Thyroid gland (tissue), 4 donors: ENCODE measurements at regions not wholly inside any gene's neighbourhood (a gene's known extent, or its start where the extent isn't known, plus 50 kb on each side); places are given as distances from the start of the nearest gene placed in this dataset.

Experiments used
- DNase-seq, 2 donors: peaks; one replicate each; pipeline ENCODE4 v3.0.0-alpha.2; 2019
- H3K27ac ChIP-seq, 3 donors: fragments of 200-600 bp; sonication (generic); 1 replicate in 2 of 3; 2 replicates in 1 of 3; pipeline ENCODE4 v1.5.1; 2016 to 2019; ENCODE audit warnings: mild to moderate bottlenecking in 1 of 3, moderate library complexity in 1 of 3
- H3K27me3 ChIP-seq: fragments of 200-600 bp; sonication (generic); one replicate; pipeline ENCODE4 v1.5.1; 2019
- H3K36me3 ChIP-seq, 2 donors: fragments of 200-600 bp; sonication (generic); one replicate each; pipeline ENCODE4 v1.5.1; 2016 to 2019
- H3K4me1 ChIP-seq, 2 donors: fragments of 200-600 bp; sonication (generic); one replicate each; pipeline ENCODE4 v1.5.1; 2017 to 2019
- H3K4me3 ChIP-seq, 3 donors: fragments of 200-600 bp; sonication (generic); replicated peaks in 1 of 3; 1 replicate in 2 of 3; 2 replicates in 1 of 3; pipeline ENCODE4 v1.5.1; 2016; ENCODE audit warnings: mild to moderate bottlenecking in 1 of 3
- H3K9me3 ChIP-seq: fragments of 200-600 bp; sonication (generic); one replicate; pipeline ENCODE4 v1.5.1; 2017
- CTCF ChIP-seq, 6 experiments: fragments of 200-600 bp in 3 of 6; fragments of 450-650 bp in 3 of 6; sonication (generic) in 3 of 6; IDR thresholded peaks; one replicate each; pipeline ENCODE4 v1.5.1; 2016 to 2019; ENCODE audit warnings: antibody characterized with exemption in 6 of 6, mild to moderate bottlenecking in 2 of 6, inconsistent platforms in 1 of 6, moderate library complexity in 1 of 6
- POLR2A ChIP-seq, 2 donors: fragments of 450-650 bp; IDR thresholded peaks; one replicate each; pipeline ENCODE4 v1.6.1; 2017; ENCODE audit warnings: antibody characterized with exemption in 2 of 2, mild to moderate bottlenecking in 2 of 2, moderate library complexity in 1 of 2
- WGBS, 2 donors: methylation state at CpG; one replicate each; pipeline ENCODE4 v1.1.5; 2017; 5-methylcytosine and 5-hydroxymethylcytosine counted together
- intact Hi-C: fragments of 100-400 bp; cut with DNase I; formaldehyde crosslinking; loops from one replicate; pipeline ENCODE4 v1.15.1; 2023

GRCh38 chr1:83676106-83676505 is 322.8 kb downstream of the TTLL7 start:
- no peaks in the 10 kb centered on the region for H3K4me1 ChIP-seq
- peak in 1 of 2 donors; percentile 2 for DNase-seq
- no peaks in the 10 kb centered on the region for H3K9me3 ChIP-seq
- intact Hi-C loops = no loop called here
- WGBS, 2 donors = 79 to 89% methylated on average over 3 of the region's 3 CpGs
- no peaks in the 10 kb centered on the region for H3K36me3 ChIP-seq
- H3K4me3 ChIP-seq = no peak overlapping the region
- TF ChIP-seq CTCF (IDR thresholded peaks at IDR 0.05) (no peak), POLR2A (IDR thresholded peaks at IDR 0.05) (no peak)
- no peaks in the 10 kb centered on the region for H3K27me3 ChIP-seq
- H3K27ac ChIP-seq = no peak overlapping the region

GRCh38 chr1:83673312-83673711 is 325.6 kb downstream of the TTLL7 start:
- Histone ChIP-seq H3K27me3 (no peaks in the 10 kb centered on the region), H3K27ac (no peak overlapping the region), H3K4me1 (no peaks in the 10 kb centered on the region), H3K4me3 (no peak overlapping the region), H3K9me3 (no peaks in the 10 kb centered on the region), H3K36me3 (no peaks in the 10 kb centered on the region)
- no peak for TF ChIP-seq POLR2A (IDR thresholded peaks at IDR 0.05)
- no peak for TF ChIP-seq CTCF (IDR thresholded peaks at IDR 0.05)
- 79 to 81% methylated on average over 1 of the region's 1 CpG for WGBS, 2 donors
- intact Hi-C loops = no loop called here
- no peak for DNase-seq

- Histone ChIP-seq H3K4me1 (no peaks in the 10 kb centered on the region), H3K27ac (no peak overlapping the region), H3K27me3 (no peaks in the 10 kb centered on the region), H3K36me3 (no peaks in the 10 kb centered on the region), H3K9me3 (no peaks in the 10 kb centered on the region), H3K4me3 (no peak overlapping the region)
- no peak for DNase-seq
- TF ChIP-seq CTCF (IDR thresholded peaks at IDR 0.05) = no peak
- no peak for TF ChIP-seq POLR2A (IDR thresholded peaks at IDR 0.05)
- intact Hi-C loops = no loop called here
Observed at GRCh38 chr1:83671586-83671985, 327.3 kb downstream of the TTLL7 start.

- H3K36me3 ChIP-seq = no peaks in the 10 kb centered on the region
- intact Hi-C loops = no loop called here
- no peak overlapping the region for H3K27ac ChIP-seq
- H3K4me1 ChIP-seq = no peaks in the 10 kb centered on the region
- no peak for DNase-seq
- H3K9me3 ChIP-seq = no peaks in the 10 kb centered on the region
- no peak for TF ChIP-seq POLR2A (IDR thresholded peaks at IDR 0.05)
- no peak for TF ChIP-seq CTCF (IDR thresholded peaks at IDR 0.05)
- whole genome bisulfite sequencing, 2 donors = 79 to 82% methylated on average over 2 of the region's 2 CpGs
- no peaks in the 10 kb centered on the region for H3K27me3 ChIP-seq
- H3K4me3 ChIP-seq = no peak overlapping the region
Observed at GRCh38 chr1:83670909-83671565, 327.9 kb downstream of the TTLL7 start.

GRCh38 chr1:83641796-83642443 is 357.0 kb downstream of the TTLL7 start:
- TF ChIP-seq CTCF (IDR thresholded peaks at IDR 0.05) (no peak), POLR2A (IDR thresholded peaks at IDR 0.05) (no peak)
- Histone ChIP-seq H3K4me1 (peaks cover 17 to 22% of the 10 kb centered on the region in 2 donors), H3K36me3 (no peaks in the 10 kb centered on the region), H3K27me3 (no peaks in the 10 kb centered on the region), H3K27ac (peak overlapping the region; percentile 55 to 67 (median 64)), H3K4me3 (no peak overlapping the region), H3K9me3 (no peaks in the 10 kb centered on the region)
- WGBS, 2 donors = 65 to 75% methylated on average over 5 of the region's 5 CpGs
- peak in 1 of 2 donors; percentile 7 for DNase-seq
- intact Hi-C loops = no loop called here
